GM12891 (cell line): ENCODE measurements at regions not wholly inside any gene's neighbourhood (a gene's known extent, or its start where the extent isn't known, plus 50 kb on each side); places are given as distances from the start of the nearest gene placed in this dataset.

ENCODE experiments used
- DNase-seq: peaks from one replicate; pipeline ENCODE4 v3.0.0; 2011; ENCODE audit warnings: low spot score; ENCODE audit not compliant: insufficient read length
- FAIRE-seq: peaks from 2 replicates; lab custom pipeline; 2011; peaks lifted over from hg19 to GRCh38; lab: Jason Lieb, UNC
- PAX5 ChIP-seq: IDR thresholded peaks from 2 replicates; pipeline ENCODE4 v1.6.1; 2011; ENCODE audit warnings: low read length, moderate library complexity, mild to moderate bottlenecking; ENCODE audit not compliant: insufficient read depth, severe bottlenecking
- POLR2A ChIP-seq: IDR thresholded peaks from 2 replicates; pipeline ENCODE4 v1.6.1; 2011; ENCODE audit warnings: low read depth, low read length, control low read depth
- POLR2AphosphoS5 ChIP-seq: IDR thresholded peaks from 2 replicates; pipeline ENCODE4 v1.6.1; 2011; ENCODE audit warnings: low read depth, low read length, control low read depth
- POU2F2 ChIP-seq: IDR thresholded peaks from 2 replicates; pipeline ENCODE4 v1.6.1; 2011; ENCODE audit warnings: low read depth, mild to moderate bottlenecking, control low read depth, low read length, moderate library complexity
- SPI1 ChIP-seq: IDR thresholded peaks from 2 replicates; pipeline ENCODE4 v1.6.1; 2011; ENCODE audit warnings: low read depth, low read length, control low read depth
- TAF1 ChIP-seq: IDR thresholded peaks from 2 replicates; pipeline ENCODE4 v1.6.1; 2011; ENCODE audit warnings: low read depth, low read length, control low read depth

DNA sequence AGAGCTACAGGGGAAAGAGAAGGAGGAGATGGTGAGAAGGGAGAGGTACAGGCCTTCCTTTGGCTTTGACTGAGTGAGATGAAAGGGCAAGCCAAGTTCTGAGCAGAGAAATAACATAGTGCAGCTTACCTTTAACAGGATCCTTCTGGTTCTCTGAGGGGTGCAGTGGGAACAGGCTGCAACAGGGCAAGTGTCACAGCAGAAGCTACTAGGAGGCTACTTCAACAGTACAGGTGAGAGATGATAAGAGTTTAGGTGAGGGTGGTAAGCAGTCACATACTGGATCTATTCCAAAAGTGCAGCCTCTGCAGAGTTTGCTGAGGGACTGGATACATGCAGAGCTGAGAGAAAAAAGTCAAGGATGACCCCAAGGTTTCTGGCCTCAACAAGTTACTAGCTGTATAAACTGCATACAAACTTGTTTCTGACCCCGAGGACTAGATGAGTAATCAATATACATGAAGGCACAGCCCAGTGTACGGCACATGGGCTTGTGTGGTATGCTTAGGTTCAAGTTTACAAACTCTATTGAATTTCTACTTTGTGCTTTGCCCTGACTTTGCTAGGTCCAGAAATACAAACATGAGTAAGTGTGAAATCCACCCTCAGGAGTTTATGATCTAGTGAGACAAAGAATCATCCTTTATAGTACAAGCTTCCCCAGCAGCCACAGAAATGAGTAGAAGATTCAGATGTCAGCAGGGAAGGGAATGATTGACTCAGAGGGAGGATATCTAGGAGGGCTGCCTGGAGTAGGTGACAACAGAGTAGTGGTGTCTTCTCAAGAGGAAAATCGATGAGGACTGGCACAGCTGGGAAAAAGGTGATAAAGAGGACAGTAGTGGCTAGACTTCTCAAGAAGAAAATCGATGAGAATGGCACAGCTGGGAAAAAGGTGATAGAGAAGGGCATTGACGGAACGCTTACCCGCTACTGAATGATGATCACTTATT, 78.2 kb upstream of the TJP1 start:
- no peak for FAIRE-seq
- no peak for TF ChIP-seq SPI1

DNA sequence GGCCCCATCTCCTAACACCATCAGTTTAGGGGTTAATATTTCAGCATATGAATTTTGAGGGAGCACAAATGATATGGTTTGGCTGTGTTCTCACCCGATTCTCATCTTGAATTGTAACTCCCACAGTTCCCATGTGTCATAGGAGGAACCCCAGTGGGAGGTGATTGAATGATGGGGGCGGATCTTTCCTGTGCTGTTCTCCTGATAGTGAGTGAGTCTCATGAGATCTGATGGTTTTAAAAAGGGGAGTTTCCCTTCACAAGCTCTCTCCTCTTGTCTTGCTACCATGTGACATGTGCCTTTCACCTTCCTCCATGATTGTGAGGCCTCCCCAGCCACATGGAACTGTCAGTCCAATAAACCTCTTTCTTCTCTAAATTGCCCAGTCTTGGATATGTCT, 73.8 kb upstream of the TJP1 start:
- no peak for TF ChIP-seq PAX5
- no peak for TF ChIP-seq TAF1
- no peak for TF ChIP-seq POU2F2
- TF ChIP-seq SPI1 = no peak
- TF ChIP-seq POLR2AphosphoS5 = no peak
- no peak for TF ChIP-seq POLR2A
- DNase-seq (no peak), FAIRE-seq (no peak)

More for the DNA sequence above, 78.2 kb upstream of the TJP1 start:
- DNase-seq = no peak

DNA sequence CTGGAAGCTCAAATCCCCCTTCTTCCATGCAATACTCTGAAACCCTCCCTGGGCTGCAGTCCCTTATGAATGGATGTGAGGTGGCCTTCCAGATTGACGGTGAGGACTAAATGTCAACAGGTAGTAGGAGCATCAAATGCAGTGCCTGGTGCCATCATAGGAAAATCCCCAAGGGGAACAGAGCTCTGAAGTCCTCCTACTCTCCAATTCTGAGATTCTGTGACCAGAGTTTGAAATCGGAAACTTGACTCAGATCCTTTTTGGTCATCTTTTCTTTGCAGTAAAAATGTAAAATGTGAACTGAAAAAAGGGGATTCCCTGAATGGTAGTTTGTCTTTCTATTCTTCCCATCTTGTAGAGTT, 68.8 kb upstream of the TJP1 start:
- TF ChIP-seq PAX5 (no peak), POLR2A (no peak), POLR2AphosphoS5 (no peak), SPI1 (no peak), POU2F2 (no peak)
- DNase-seq = no peak
- no peak for FAIRE-seq

- no peak for FAIRE-seq
- TF ChIP-seq TAF1 (no peak), PAX5 (no peak), POLR2A (no peak)
- DNase-seq = no peak
These were observed 68.2 kb upstream of the TJP1 start for GRCh38 chr15:29890336-29891095.

- FAIRE-seq = no peak
- TF ChIP-seq SPI1 (no peak), PAX5 (no peak), TAF1 (no peak), POU2F2 (no peak), POLR2AphosphoS5 (no peak), POLR2A (no peak)
- no peak for DNase-seq
These were observed 67.5 kb upstream of the TJP1 start for GRCh38 chr15:29889542-29890329.

GRCh38 chr15:29888646-29889045, 66.4 kb upstream of the TJP1 start:
- DNase-seq (no peak), FAIRE-seq (no peak)
- TF ChIP-seq SPI1 (no peak), POLR2A (no peak), POLR2AphosphoS5 (no peak), POU2F2 (no peak), TAF1 (no peak), PAX5 (no peak)

GRCh38 chr15:29887721-29888120, 65.5 kb upstream of the TJP1 start:
- TF ChIP-seq PAX5 (no peak), TAF1 (no peak), POU2F2 (no peak), POLR2AphosphoS5 (no peak), SPI1 (no peak), POLR2A (no peak)
- no peak for DNase-seq
- no peak for FAIRE-seq

DNA sequence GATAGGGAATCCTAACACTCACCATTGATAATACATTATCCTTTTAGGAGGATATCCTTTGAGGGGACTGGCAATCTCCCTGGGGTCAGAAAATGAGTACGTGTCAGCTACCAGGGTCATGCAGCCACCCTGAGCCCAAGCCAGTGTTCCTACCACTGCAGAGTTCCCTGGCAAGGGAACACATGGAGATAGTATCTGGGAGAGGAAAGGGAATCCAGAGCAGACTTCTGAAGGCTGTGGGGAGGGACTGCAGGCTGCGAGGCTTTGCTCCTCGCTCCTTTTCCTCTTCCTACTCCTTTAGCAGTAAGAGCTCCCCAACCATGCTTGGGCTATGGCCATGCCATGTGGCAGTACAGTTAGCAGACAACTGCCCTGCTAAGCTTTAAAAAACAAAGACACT, 62.9 kb upstream of the TJP1 start:
- no peak for DNase-seq
- no peak for TF ChIP-seq POU2F2
- TF ChIP-seq TAF1 = no peak
- no peak for TF ChIP-seq PAX5
- no peak for TF ChIP-seq POLR2A
- TF ChIP-seq SPI1 = no peak
- no peak for TF ChIP-seq POLR2AphosphoS5
- no peak for FAIRE-seq

GRCh38 chr15:29883126-29883525, 60.9 kb upstream of the TJP1 start:
- DNase-seq (no peak), FAIRE-seq (no peak)
- TF ChIP-seq PAX5 = no peak
- TF ChIP-seq POU2F2 = no peak
- TF ChIP-seq TAF1 = no peak
- no peak for TF ChIP-seq POLR2AphosphoS5
- no peak for TF ChIP-seq POLR2A
- no peak for TF ChIP-seq SPI1

DNA sequence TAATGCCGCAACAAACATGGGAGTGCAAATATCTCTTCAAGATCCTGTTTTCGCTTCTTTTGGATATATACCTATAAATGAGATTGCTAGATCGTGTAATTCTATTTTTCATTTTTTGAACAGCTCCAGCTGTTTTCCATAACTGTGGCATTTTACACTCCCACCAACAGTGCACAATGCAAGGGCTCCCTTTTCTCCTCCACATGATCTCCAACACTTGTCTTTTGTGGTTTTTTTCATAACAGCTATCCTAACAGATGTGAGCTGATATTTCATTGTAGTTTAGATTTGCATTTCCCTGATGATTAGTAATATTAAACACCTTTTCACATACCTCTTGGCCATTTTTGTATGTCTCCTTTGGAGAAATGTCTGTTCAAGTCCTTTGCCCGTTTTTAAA, 58.6 kb upstream of the TJP1 start:
- FAIRE-seq (no peak), DNase-seq (no peak)
- TF ChIP-seq PAX5 = no peak
- no peak for TF ChIP-seq POLR2A
